Head of caudate nucleus (tissue), 42 donors: ENCODE measurements at regions not wholly inside any gene's neighbourhood (a gene's known extent, or its start where the extent isn't known, plus 50 kb on each side); places are given as distances from the start of the nearest gene placed in this dataset.
"Not testable (repeated sequence)": the region's sequence is repeated elsewhere in the genome, so short reads cannot be mapped to it uniquely, and the experiment has no call there.

ENCODE experiments used
- DNase-seq, 42 donors: peaks; one replicate each; pipeline versions ENCODE4 v3.0.0 to v3.0.0-alpha.2; 2020 to 2021; ENCODE audit warnings: mixed read lengths in 7 of 42
- intact Hi-C: fragments of 100-400 bp; cut with DNase I; formaldehyde crosslinking; loops from one replicate; pipeline ENCODE4 v1.15.0; 2022

DNA sequence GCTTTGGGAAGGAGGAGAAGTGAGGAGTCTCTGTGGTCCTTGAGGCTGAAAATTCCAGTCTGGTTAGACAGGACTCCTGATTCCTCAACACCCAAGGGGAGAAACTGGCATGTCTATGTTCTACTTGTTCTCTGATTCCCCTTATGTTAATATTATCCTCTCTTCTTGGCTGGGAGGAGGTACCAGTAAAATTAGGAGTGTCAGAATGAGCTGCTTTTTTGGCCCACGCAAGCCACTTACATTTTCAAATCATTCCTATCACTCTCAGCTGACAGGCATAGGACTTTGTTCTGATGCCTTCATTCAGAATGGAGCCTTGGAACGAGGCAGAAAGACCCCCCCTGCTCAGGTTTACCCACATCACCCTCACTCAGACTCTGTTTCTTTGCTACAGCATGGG, 1077.2 kb downstream of the BCL11B start:
- DNase-seq, result peak in 21 of 42 donors; percentile 4 to 64 (median 21)
- intact Hi-C loops, result no loop called here

DNA sequence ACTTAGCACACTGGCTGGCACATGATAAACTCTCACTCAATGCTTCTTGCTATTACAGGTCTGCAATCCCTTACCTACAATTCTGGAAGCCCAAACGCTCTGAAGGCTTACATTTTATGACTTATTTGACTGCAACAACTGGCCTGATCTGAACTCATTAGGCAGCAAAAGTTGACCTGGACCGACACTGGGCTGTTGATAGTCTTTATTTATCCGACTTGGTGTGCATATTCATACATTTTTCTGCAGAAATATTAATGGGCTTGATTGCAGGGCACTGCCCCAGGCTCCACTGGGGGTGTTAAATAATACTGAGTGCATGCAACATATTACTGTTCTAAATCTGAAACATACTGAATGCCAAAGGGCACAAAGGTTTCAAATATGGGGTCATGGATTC, 1076.7 kb downstream of the BCL11B start:
- DNase-seq, result peak in 1 of 42 donors; percentile 8
- intact Hi-C loops, result no loop called here

DNA sequence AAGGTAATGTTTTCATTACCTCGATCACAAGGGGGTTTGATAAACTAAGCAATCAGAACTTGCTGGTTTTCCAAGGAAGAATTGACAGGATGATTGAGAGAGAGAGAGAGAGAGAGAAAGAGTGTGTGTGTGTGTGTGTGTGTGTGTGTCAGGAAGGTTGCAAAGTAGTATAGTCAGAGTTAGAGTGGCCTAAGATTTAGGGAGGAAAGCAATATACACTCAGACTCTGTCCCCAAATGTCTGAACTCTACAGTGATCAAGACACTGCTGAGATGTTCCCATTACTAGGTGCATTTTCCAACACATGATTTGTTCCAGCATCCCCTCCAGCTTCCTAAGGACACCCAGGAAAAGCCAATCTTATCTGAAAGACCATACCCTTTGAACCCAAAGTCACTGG, 1074.1 kb downstream of the BCL11B start:
- intact Hi-C loops, result no loop called here
- DNase-seq, result no peak

DNA sequence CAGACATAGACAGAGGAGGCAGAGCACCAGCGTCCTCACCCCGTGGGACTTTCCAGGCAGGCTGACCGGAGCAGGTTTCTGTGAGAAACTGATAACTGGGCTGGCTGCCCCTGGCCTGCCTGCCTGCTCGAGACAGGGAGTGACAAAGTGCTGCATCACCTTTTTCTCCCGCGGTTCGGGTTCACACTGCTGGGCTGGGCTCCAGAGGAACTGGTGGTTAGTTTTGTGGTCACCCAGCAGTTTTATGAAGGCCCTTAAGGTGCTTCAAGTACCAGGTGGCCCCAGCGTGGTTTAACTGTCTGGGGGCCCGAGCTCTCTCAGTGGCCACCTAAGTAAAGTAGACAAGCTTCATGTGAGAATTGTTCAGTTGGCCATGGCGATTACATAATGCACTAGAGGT, 1073.6 kb downstream of the BCL11B start:
- intact Hi-C loops, result no loop called here
- no peak for DNase-seq

DNA sequence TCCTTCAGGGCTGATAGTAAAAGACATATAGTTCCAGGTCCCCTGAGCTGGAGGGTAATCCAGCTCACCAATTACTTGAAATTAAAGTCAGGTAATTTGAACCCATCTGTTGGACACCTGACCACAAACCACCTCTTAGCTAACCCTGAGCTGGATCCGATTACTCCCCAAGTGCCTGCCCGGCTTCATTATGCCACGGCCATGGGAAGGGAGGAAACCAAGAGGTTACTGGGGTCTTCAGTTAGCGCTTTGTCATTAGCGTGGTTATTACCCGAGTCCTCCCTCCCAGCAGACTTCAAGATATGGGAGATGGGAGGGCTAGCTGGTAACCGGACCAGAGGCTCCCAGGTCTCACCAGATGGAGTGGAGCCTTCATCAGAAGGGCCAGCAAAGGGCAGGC, 1071.4 kb downstream of the BCL11B start:
- intact Hi-C loops, result no loop called here
- no peak for DNase-seq

DNA sequence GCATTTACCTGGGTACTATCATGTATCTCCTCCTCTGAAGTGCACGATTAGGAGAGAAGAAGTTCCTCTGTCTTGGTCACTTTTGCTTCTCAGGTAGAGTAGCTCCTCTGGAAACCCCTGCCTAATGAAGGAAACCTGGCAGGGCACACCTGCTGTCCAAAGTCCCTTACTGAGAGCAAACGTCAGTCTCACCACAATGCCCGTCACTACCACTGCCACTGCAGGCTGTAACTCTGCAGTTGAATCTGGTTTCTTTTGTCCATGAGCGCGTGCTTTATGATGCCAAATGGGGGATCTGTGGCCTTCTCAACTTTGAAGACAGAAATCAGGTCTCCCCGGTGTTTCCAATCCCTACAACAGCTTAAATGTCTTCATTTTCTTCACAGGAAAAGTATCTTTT, 1068.6 kb downstream of the BCL11B start:
- no peak for DNase-seq
- intact Hi-C loops, result no loop called here

DNA sequence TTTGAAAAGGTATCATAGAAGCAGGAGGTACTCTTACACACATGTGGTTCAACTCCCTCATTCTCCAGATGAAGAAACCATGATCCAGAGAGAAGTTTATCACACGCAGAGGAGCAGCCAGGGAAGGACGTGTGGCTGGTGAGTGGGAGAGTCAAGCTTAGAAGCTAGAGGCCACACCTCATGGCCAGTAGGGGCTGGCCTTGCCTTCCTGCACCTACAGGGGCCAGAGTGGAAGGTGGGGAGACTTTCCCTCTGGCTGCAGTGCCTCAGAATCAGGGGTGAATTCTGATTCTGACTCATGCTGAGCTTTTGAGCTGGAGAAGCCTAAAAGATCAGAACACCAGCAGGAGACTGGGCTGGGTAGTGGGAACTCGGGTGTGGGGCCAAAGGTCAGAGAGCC, 1067.9 kb downstream of the BCL11B start:
- intact Hi-C loops, result no loop called here
- no peak for DNase-seq

DNA sequence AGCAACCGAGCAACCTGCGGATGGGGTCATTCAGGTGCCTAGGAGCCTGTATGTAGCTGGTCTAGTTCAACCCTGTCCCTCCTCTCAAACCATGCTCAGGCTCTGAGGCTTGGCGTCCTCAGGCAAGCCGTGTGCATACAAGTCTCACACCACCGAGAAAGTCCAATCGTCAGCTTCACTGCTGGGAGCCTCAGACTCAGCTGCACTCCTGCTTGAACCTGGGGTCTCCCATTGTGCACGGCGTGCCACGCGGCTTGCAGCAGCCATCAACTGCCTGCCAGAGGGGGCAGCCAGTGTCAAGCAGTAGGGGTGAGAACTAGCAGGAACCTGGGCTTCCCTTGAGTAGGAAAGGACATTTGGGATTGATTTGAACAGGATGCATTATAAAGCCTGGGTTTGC, 1064.6 kb downstream of the BCL11B start:
- intact Hi-C loops, result no loop called here
- no peak for DNase-seq

DNA sequence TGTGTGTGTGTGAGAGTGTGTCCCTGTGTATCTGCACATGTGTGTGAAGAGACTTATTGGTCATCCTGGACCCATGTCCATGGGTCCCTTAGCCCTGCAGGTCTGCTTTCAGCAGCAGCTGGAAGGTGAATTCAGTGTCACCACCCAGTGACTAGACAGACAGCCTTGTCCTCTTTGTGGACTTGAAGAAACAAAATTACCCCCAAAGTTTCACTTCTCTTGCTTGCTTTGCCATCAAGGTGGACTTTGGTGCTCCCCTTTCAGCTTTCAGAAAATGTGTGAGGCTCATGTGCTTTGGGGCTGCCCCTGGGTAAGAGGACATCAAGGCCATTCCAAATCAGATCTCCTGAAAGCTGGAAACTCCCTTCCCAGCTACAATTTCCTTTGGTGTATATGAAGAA, 1063.8 kb downstream of the BCL11B start:
- intact Hi-C loops, result no loop called here
- DNase-seq, result no peak

DNA sequence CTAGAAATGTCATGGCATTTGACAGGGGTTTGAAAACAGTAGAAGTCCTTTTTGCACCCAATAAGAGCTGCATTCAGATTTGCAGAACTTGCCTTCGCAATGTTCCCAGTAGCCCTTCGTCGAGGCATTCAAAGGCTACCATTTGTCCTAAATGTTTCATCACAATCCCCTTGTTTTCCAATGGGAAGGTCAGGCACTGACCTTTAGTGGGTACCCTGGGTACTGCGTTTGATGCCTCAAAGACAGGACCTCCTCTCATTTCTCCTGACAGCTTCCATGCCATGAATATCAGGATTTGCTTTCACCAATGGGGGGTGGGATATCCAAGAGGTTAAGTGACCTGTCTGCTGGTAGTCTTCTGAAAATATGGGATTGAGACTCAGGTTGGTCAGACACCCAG, 1063.1 kb downstream of the BCL11B start:
- no peak for DNase-seq
- intact Hi-C loops, result no loop called here

DNA sequence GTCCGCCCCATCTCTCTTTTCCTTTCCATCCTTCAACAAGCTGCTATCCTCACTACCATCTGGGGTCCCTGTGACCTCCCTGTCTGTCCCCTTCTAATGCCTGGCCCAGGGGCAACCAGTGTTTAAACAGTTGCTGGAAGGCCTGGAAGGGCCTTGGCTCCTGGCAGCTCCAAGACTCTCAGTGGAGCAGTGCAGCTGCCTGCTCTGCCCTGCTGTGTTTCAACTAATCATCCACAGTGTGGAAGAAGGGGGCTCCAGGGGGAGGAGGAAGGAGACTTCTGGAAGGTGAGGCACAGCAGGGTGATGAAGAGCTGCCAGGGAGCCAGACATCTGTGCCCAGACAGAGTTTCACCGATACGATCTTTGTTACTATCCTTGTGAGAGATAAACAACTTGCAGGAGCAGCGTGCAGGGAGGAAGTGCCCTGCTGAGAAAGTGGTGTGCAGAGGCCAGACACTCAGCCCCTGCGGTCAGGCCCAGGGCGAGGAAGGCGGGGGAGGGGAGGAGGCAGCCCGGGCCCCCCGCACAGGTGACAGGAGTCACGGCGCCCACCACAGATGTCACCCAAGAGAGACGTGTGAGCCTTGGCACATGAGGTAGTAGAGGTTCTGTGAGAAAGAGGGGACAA, 1061.8 kb downstream of the BCL11B start:
- intact Hi-C loops, result no loop called here
- no peak for DNase-seq

DNA sequence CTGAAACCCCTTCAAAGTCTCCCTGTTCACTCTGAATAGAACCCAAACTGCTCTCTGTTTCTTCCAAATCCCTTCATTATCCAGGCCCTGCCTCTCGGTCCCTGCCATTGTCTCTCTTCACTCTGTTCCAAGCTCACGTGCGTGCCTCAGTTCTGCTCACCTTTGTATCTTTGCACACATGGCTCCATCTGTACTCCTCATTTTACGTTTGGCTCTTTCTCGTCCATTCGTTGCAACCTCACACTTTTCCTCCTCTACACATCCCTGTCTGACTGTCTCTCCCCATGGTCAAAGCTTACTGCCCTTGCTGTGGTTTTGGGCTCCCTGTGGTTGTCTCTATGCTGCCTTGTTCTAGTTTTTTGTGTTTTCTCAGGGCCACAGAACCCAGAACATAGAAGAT, 1054.5 kb downstream of the BCL11B start:
- no peak for DNase-seq
- intact Hi-C loops, result no loop called here

DNA sequence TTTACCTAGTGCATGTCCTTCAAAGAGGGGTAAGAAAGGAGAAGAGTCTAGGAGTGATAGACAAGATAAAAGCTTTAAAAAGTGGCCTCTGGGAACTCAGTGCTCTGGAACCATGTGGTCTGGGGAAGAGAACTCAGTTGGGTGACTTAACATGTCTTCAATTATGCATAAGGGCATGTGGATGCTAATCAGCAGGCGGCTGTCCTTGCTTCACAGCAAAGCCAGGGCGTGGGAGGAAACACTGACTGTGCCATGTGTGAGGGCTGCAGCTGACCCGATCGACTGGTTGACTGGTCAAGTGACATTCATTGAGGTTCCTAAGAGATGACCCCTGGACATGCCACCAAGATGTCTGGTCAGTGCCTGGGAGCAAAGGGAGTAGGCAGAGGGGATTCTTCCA, 1053.8 kb downstream of the BCL11B start:
- intact Hi-C loops, result no loop called here

DNA sequence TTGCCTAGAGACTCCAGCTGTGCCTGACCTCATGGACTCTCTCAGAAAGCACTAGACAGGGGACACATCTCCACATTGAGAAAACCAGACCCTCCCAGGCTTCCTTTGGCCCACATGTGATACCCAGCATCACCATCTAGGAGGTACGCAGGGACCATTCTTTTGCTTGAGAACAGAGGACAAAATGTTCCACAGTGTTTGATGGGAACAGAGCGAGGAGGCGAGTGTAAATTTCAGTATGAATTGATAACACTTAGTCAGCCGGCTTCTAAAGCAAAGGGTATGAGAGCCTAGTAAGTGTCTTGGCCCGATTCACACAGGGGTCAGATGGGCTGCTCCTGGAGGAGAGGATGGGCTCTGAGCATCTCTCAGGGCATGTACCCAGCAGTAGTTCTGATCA, 1052.4 kb downstream of the BCL11B start:
- no peak for DNase-seq
- intact Hi-C loops, result no loop called here

More for the DNA sequence above, 1053.8 kb downstream of the BCL11B start:
- no peak for DNase-seq

DNA sequence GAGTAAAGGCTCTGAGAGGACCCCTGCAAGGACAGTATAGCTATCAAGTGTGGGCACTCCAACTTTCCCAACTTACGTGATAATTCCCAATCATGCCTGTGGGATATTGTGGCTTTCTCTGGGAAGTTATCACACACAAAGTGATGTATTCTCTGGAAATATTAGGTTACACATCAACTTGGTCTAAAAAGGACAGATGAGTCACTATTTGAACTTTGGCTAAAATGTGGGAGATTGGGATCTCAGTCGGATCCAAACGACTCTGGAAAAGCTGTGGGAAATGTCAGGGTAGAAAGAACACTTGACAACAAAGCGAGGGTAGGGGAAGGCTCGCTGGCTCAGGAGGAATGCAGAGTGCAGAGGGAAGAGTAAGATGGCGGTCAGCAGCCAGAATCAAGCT, 1048.9 kb downstream of the BCL11B start:
- no peak for DNase-seq
- intact Hi-C loops, result no loop called here

DNA sequence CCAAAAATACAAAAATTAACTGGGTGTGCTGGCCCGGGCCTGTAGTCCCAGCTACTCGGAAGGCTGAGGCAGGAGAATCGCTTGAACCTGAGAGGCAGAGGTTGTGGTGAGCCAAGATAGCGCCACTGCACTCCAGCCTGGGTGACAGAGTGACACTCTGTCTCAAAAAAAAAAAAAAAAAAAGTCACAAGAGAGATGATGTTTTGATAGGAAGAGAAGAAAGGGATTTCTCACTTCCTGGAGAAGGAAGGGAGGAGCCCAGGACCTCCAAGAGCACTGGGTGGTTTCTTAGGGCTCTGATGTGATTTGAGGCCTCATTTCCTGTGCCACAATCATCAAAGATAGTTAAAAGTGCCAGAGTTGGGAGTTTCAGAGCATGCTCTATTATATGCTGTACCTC, 1048.3 kb downstream of the BCL11B start:
- intact Hi-C loops, DNase-seq: not testable (repeated sequence)

DNA sequence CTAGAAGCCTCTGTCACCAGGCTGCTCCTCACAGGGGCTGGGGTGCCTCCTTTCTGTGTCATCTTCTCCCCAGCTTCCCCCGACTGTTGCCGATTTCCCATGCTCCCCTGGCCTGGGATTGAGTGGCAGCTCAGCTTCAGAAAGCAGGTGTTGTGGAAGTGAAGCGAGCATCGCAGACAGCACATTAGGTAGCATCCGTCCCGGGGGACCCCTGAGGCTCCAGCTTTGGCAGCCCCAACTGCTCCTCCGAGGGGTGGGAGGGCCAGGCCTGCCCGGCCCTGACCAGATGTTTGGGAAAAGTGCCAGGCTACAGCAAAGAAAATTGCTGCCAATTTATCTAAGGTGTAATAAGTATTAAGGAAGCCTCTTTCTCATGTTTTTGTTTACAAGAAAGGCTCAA, 1045.6 kb downstream of the BCL11B start:
- DNase-seq, result no peak
- intact Hi-C loops, result no loop called here

DNA sequence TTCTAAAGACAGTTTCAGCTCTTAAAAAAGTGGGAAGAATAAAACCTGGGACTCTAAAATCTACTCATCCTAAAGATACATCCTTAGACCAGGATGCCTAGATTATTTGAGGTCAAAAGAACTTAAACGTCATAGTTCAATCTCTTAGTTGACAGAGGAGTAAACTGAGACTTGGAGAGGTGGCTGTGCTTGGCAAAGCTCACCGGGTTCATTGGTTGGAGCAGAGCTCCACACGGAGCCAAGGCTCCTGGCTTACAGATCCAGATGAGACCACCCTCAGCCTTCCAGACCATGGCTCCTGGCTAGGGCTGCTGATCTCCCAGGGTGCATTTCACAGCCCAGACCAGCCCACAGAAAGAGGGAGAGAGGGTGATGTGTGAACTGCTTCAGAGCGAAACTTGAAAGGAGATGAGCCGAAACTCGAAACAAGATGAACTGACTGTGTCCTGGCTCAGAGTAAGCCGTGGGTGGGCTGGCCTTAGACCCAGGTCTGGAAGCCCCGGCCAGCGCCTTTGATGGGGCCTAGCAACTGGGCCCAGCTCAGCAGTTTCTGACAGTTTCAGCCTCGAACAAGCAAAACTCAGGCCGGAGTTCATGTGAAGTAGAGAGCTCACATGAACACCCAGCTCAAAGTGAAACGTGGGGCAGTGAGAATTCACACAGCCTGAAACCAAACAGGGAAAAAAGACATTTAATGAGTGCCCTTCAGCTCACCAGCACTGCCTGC, 1044.8 kb downstream of the BCL11B start:
- intact Hi-C loops, result no loop called here
- no peak for DNase-seq

DNA sequence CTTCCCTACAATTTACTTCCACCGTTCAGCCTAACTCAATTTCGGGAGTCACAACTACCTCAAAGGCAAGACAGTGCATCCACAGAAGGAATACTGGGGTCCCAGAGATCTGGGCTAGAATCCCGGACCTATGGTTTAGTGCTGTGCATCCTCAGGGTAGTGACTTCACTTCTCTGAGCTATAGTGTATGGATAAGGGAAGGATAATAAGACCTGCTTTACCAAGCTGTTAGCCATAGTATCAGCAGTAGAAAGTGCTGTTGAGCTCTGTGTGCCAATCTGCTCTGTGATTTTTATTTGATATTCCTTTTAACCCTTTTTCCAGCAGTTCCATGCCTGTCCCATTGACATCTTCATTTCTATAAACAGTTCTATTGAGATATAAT, 1044.3 kb downstream of the BCL11B start:
- intact Hi-C loops, result no loop called here
- DNase-seq, result no peak

DNA sequence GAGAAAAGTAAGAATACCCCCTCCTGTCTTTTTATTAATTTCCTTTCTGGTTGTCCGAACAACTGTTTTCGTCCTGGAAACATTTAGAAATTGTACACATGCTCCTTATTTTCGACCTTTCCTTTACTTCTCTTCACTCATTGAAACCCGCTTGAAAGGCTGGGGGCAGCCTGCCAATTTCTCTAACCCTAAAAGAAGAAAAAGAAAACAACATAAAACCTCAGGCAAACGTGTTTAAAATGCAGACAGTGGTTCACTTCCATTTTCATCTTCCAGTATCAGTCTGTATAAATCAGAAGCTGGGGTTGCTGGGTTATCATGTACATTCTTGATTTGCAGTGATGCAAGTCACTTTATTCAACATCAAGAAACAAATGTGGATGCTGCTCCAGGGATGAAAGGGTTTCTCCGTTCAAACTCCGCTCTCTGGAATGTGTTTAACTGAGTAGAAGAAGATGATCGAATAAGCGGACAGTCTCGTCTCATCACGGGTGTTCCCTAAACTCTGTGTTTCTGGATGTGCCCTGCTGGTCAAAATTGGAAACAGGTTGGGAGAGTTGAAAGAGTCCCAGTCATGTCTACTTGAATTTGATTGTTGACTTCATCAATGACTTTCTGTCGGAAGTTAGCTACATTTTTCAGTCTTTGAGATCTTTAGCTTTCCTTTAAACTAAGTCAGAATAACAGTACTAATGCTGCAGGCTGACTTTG, 1042.2 kb downstream of the BCL11B start:
- DNase-seq, result peak in 1 of 42 donors; percentile 37
- intact Hi-C loops, result no loop called here

DNA sequence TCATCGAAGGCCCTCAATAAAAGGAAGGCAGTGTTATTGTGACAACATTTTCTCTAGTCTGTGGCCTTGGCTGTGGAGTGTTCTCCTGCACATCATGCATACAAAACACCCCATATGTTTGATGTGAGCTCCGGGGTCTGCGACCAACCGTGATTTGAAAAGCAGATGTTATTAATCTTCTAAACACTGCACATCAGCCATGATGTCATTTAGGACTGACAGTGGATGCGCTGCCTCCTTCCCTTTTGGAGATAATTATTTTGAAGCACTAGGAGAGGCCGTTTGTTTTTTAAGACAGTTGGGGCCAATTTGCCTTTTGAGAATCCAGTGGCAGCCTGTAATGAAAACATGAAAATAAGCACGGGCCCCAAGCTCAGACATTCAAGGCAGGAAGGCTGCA, 1041.6 kb downstream of the BCL11B start:
- no peak for DNase-seq
- intact Hi-C loops, result no loop called here
